ENCODE measurements at regions not wholly inside any gene's neighbourhood (a gene's known extent, or its start where the extent isn't known, plus 50 kb on each side); places are given as distances from the start of the nearest gene placed in this dataset.

- Histone ChIP-seq H4K91ac (ENCODE audit: insufficient read depth, low read depth, low read length) (peak overlapping the region; percentile 92), H3K36me3 (ENCODE audit: control insufficient read depth, insufficient read depth, low read length) (no peaks in the 10 kb centered on the region), H4K5ac (ENCODE audit: low read depth, low read length) (no peak overlapping the region), H3K4me3 (ENCODE audit: insufficient read depth, low read depth, low read length) (no peak overlapping the region), H4K20me1 (ENCODE audit: insufficient read depth, low read length) (no peaks in the 10 kb centered on the region), H3K9me3 (ENCODE audit: control insufficient read depth, insufficient read depth, low read length) (peaks cover 2% of the 10 kb centered on the region; the same call in 1 of the 2 replicates), H2BK20ac (ENCODE audit: low read depth, low read length) (peak overlapping the region; percentile 89), H3K4me2 (ENCODE audit: low read depth, low read length) (no peak overlapping the region), H3K79me1 (ENCODE audit: low read depth in 1 of 2, low read length in 2 of 2) (no peaks in the 10 kb centered on the region), H3K23ac (ENCODE audit: low read depth, low read length) (no peak overlapping the region), H3K9ac (ENCODE audit: low read depth, low read length) (no peak overlapping the region), H3K4me1 (ENCODE audit: control insufficient read depth, insufficient read depth, low read length) (peaks cover 18% of the 10 kb centered on the region), H3K14ac (replicated peaks; ENCODE audit: low read depth, low read length) (peak overlapping the region; percentile 86; the same call in 1 of the 2 replicates), H3K18ac (ENCODE audit: low read depth, low read length) (no peak overlapping the region), H2BK120ac (ENCODE audit: low read depth, low read length) (peak overlapping the region; percentile 89), H2AK5ac (ENCODE audit: low read depth, low read length) (no peak overlapping the region; the same call in 1 of the 2 replicates), H3K56ac (ENCODE audit: extremely low read depth, insufficient read depth, low read length) (no peak overlapping the region), H2AFZ (replicated peaks; ENCODE audit: low read length, poor library complexity) (no peak overlapping the region), H2BK15ac (ENCODE audit: low read depth, low read length) (peak overlapping the region; percentile 95; the same call in 1 of the 3 replicates), H2BK5ac (ENCODE audit: low read depth, low read length, poor library complexity, severe bottlenecking) (no peak overlapping the region), H3K4ac (ENCODE audit: low read depth, low read length) (peak overlapping the region; percentile 91), H2AK9ac (replicated peaks; ENCODE audit: low read depth, low read length, poor library complexity) (no peak overlapping the region), H3K27ac (ENCODE audit: insufficient read depth, low read length) (no peak overlapping the region), H4K8ac (ENCODE audit: low read depth in 2 of 2, low read length in 2 of 2) (peak overlapping the region; percentile 32 to 87; a peak in 2 of 4 replicates), H3K9me1 (ENCODE audit: insufficient read depth, low read length) (peaks cover 6% of the 10 kb centered on the region; the same call in 1 of the 2 replicates), H3K27me3 (ENCODE audit: control insufficient read depth, insufficient read depth, low read length) (no peaks in the 10 kb centered on the region)
- CTCF ChIA-PET, result interaction anchor here (1.1 kb wide), 1 partner anchor 10 kb away, joined by 3 read pairs; no protein-coding TSS in a partner anchor
- BruUV-seq (replicated peaks), result no TSS peak
- DNase-seq, result no peak
- dilution Hi-C loops (cut with HindIII; ENCODE audit: low sequenced_read_pairs, unreplicated experiment), result no loop called here
- no peak for ATAC-seq (ENCODE audit: low read depth)
- TF ChIP-seq CTCF (conservative IDR thresholded peaks at IDR 0.05; ENCODE audit: low read depth, low read length), result no peak
- no peak for TF ChIP-seq RFX5 (IDR thresholded peaks at IDR 0.05; ENCODE audit: low read depth, low read length)
- no peak for TF ChIP-seq RCOR1 (IDR thresholded peaks at IDR 0.05; ENCODE audit: insufficient replicate concordance, low read length)
- no peak for TF ChIP-seq SMC3 (IDR thresholded peaks at IDR 0.05; ENCODE audit: low read depth, low read length)
- WGBS, 2 experiments (ENCODE audit: extremely low coverage in 2 of 2, insufficient read length in 1 of 2), result no CpG with 5 or more reads among the region's 8 CpGs
- POLR2A ChIA-PET (ENCODE audit: unreplicated experiment), result no interaction called here
- intact Hi-C loops (cut with micrococcal nuclease), result no loop called here
- in situ Hi-C loops (cut with MboI; ENCODE audit: low sequenced_read_pairs), result no loop called here
These were observed 679.4 kb downstream of the TOX3 start for GRCh38 chr16:51867386-51868065.

Data from IMR-90 (cell line).